HepG2 (cell line): ENCODE measurements at regions not wholly inside any gene's neighbourhood (a gene's known extent, or its start where the extent isn't known, plus 50 kb on each side); places are given as distances from the start of the nearest gene placed in this dataset.

Source experiments
- ATAC-seq: fragments of 200-7000 bp; cut with Tn5 transposase; 3 replicates; pipeline ENCODE4 v1.9.1; 2020; ENCODE audit warnings: mild to moderate bottlenecking, moderate library complexity
- BruUV-seq: library from RNA; stranded (reverse); fragments of 400-500 nt; replicated peaks from 2 replicates; lab custom pipeline; 2021; lab: Mats Ljungman, UMichigan
- CTCF ChIA-PET: fragments of 300-600 bp; formaldehyde crosslinking; extraction: SDS; loops from one replicate; lab custom pipeline; 2021; ENCODE audit warnings: low total read pairs, inconsistent platforms, low intra/inter-chr PET ratio; lab: Yijun Ruan, JAX
- POLR2A ChIA-PET: fragments of 350-600 bp; sonication (Branson Sonifier 250); formaldehyde crosslinking; loops from one replicate; lab custom pipeline; 2020; ENCODE audit warnings: antibody characterized with exemption, inconsistent platforms; lab: Yijun Ruan, JAX
- DNase-seq: peaks from one replicate; pipeline ENCODE4 v3.0.0-alpha.2; 2015; ENCODE audit warnings: low spot score
- FAIRE-seq: peaks from 3 replicates; lab custom pipeline; 2011; peaks lifted over from hg19 to GRCh38; lab: Jason Lieb, UNC
- H2AFZ ChIP-seq: one replicate; pipeline ENCODE4 v1.6.1; 2011; ENCODE audit warnings: low read length, inconsistent platforms
- H3K27ac ChIP-seq: fragments of 300-600 bp; 3 replicates; pipeline ENCODE4 v1.8.0; 2011; ENCODE audit warnings: mixed run types, mild to moderate bottlenecking, mixed read lengths, low read length, inconsistent platforms; ENCODE audit not compliant: insufficient read depth; ENCODE audit errors: extremely low read length
- H3K27me3 ChIP-seq, 2 experiments: fragments of 200-600 bp in 1 of 2; 2 replicates in 1 of 2; 3 replicates in 1 of 2; pipeline versions ENCODE4 v1.6.0 to v1.8.0; 2011; ENCODE audit warnings: low read length in 2 of 2, mild to moderate bottlenecking in 2 of 2, moderate library complexity in 2 of 2, inconsistent platforms in 1 of 2; ENCODE audit not compliant: insufficient read depth in 2 of 2, control insufficient read depth in 1 of 2
- H3K36me3 ChIP-seq, 2 experiments: fragments of 200-600 bp in 1 of 2; replicated peaks in 1 of 2; 2 replicates in 1 of 2; 3 replicates in 1 of 2; pipeline versions ENCODE4 v1.5.1 to v1.8.0; 2011; ENCODE audit warnings: low read length in 2 of 2, inconsistent platforms in 1 of 2; ENCODE audit not compliant: insufficient read depth in 2 of 2, control insufficient read depth in 1 of 2
- H3K4me1 ChIP-seq: 2 replicates; pipeline ENCODE4 v1.5.1; 2012; ENCODE audit warnings: low read length, inconsistent platforms; ENCODE audit not compliant: insufficient read depth
- H3K4me2 ChIP-seq: 2 replicates; pipeline ENCODE4 v1.6.0; 2011; ENCODE audit warnings: low read depth, low read length, inconsistent platforms
- H3K4me3 ChIP-seq, 3 experiments: fragments of 200-600 bp in 1 of 3; sonication (generic), shearing (Covaris generic) in 1 of 3; replicated peaks in 1 of 3; 2 replicates each; pipeline ENCODE4 v1.5.1; 2011 to 2016; ENCODE audit warnings: low read length in 3 of 3, inconsistent platforms in 2 of 3, low read depth in 2 of 3, mild to moderate bottlenecking in 2 of 3, control low read depth in 1 of 3, mixed read lengths in 1 of 3; ENCODE audit not compliant: insufficient read depth in 1 of 3
- H3K79me2 ChIP-seq: one replicate; pipeline ENCODE4 v1.6.1; 2011; ENCODE audit warnings: low read length, inconsistent platforms; ENCODE audit not compliant: insufficient read depth
- H3K9ac ChIP-seq: 2 replicates; pipeline ENCODE4 v1.6.0; 2011; ENCODE audit warnings: mild to moderate bottlenecking, low read depth, low read length, inconsistent platforms; ENCODE audit not compliant: insufficient read depth
- H3K9me3 ChIP-seq: 2 replicates; pipeline ENCODE4 v1.5.1; 2012; ENCODE audit warnings: mild to moderate bottlenecking, low read length
- H4K20me1 ChIP-seq: 2 replicates; pipeline ENCODE4 v1.6.0; 2011; ENCODE audit warnings: inconsistent platforms, mild to moderate bottlenecking, low read length, moderate library complexity; ENCODE audit not compliant: insufficient read depth
- AKNA ChIP-seq: sonication (generic); formaldehyde crosslinking; IDR thresholded peaks from 2 replicates; pipeline ENCODE4 v1.4.0; 2020; ENCODE audit warnings: missing genetic modification reagents, borderline replicate concordance
- ERF ChIP-seq: IDR thresholded peaks from 2 replicates; pipeline ENCODE4 v1.6.1; 2018; ENCODE audit warnings: missing biosample characterization, missing genetic modification reagents
- KMT2A ChIP-seq: sonication (generic); formaldehyde crosslinking; IDR thresholded peaks from 2 replicates; pipeline ENCODE4 v1.4.0; 2020; ENCODE audit warnings: missing genetic modification reagents
- MZF1 ChIP-seq: sonication (generic); formaldehyde crosslinking; IDR thresholded peaks from 2 replicates; pipeline ENCODE4 v1.8.1; 2023; ENCODE audit warnings: mild to moderate bottlenecking, missing genetic modification reagents, borderline replicate concordance
- PTBP1 ChIP-seq: fragments of 200-400 bp; formaldehyde crosslinking; IDR thresholded peaks from 2 replicates; pipeline ENCODE4 v1.6.1; 2018; ENCODE audit warnings: low read length, low read depth; ENCODE audit not compliant: poor library complexity, severe bottlenecking
- ZNF282 ChIP-seq: fragments of 450-650 bp; IDR thresholded peaks from 2 replicates; pipeline ENCODE4 v1.6.1; 2018; ENCODE audit not compliant: partially characterized antibody
- ZNF784 ChIP-seq: sonication (generic); formaldehyde crosslinking; IDR thresholded peaks from 2 replicates; pipeline ENCODE4 v1.5.1; 2020; ENCODE audit warnings: missing genetic modification reagents, mild to moderate bottlenecking, borderline replicate concordance
- WGBS: methylation state at CpG from one replicate; pipeline ENCODE4 v1.1.6; 2017; ENCODE audit warnings: low lambda C conversion rate; 5-methylcytosine and 5-hydroxymethylcytosine counted together
- in situ Hi-C: cut with HindIII; loops from 2 replicates; pipeline ENCODE4 v1.10.0; 2017; ENCODE audit warnings: low pct_unique_long_range_greater_than_20kb; ENCODE audit not compliant: extremely low pct_ligation_motif_present
- intact Hi-C: fragments of 100-400 bp; cut with micrococcal nuclease; formaldehyde crosslinking; loops from one replicate; pipeline ENCODE4 v1.10.0; 2022; ENCODE audit not compliant: unreplicated experiment
- TF ChIP-seq, protein P1 (sequence below): fragments of 450-650 bp; IDR thresholded peaks from 2 replicates; pipeline ENCODE4 v1.6.1; 2017; ENCODE audit warnings: mild to moderate bottlenecking

- no peak for FAIRE-seq
- 27% methylated on average over 2 of the region's 2 CpGs for WGBS
Measured at GRCh38 chr7:113306302-113306701, 187.9 kb upstream of the SMIM30 start.

More at GRCh38 chr7:113306302-113306701, 187.9 kb upstream of the SMIM30 start:
- Histone ChIP-seq H3K27ac (no peak overlapping the region), H3K9ac (no peak overlapping the region), H2AFZ (no peak overlapping the region), H3K79me2 (no peaks in the 10 kb centered on the region), H3K9me3 (no peaks in the 10 kb centered on the region), H3K4me3 (no peak overlapping the region), H3K4me2 (no peak overlapping the region), H3K36me3 (no peaks in the 10 kb centered on the region), H4K20me1 (no peaks in the 10 kb centered on the region), H3K4me1 (no peaks in the 10 kb centered on the region), H3K27me3 (no peaks in the 10 kb centered on the region; a peak in 1 of 5 replicates)
- ATAC-seq: no peak
- BruUV-seq: no TSS peak
- in situ Hi-C loops: no loop called here
- intact Hi-C loops: no loop called here
- DNase-seq: no peak
- CTCF ChIA-PET: no interaction called here
- TF ChIP-seq ZNF784: no peak
- TF ChIP-seq KMT2A (CRISPR knock-in tag): no peak
- no peak for TF ChIP-seq MZF1 (CRISPR knock-in tag)
- TF ChIP-seq, protein P1, sequence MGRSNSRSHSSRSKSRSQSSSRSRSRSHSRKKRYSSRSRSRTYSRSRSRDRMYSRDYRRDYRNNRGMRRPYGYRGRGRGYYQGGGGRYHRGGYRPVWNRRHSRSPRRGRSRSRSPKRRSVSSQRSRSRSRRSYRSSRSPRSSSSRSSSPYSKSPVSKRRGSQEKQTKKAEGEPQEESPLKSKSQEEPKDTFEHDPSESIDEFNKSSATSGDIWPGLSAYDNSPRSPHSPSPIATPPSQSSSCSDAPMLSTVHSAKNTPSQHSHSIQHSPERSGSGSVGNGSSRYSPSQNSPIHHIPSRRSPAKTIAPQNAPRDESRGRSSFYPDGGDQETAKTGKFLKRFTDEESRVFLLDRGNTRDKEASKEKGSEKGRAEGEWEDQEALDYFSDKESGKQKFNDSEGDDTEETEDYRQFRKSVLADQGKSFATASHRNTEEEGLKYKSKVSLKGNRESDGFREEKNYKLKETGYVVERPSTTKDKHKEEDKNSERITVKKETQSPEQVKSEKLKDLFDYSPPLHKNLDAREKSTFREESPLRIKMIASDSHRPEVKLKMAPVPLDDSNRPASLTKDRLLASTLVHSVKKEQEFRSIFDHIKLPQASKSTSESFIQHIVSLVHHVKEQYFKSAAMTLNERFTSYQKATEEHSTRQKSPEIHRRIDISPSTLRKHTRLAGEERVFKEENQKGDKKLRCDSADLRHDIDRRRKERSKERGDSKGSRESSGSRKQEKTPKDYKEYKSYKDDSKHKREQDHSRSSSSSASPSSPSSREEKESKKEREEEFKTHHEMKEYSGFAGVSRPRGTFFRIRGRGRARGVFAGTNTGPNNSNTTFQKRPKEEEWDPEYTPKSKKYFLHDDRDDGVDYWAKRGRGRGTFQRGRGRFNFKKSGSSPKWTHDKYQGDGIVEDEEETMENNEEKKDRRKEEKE: no peak
- no peak for TF ChIP-seq AKNA
- no peak for TF ChIP-seq ERF (CRISPR knock-in tag)
- TF ChIP-seq PTBP1: no peak
- no peak for TF ChIP-seq ZNF282
- POLR2A ChIA-PET: no interaction called here
